ENCODE measurements at regions not wholly inside any gene's neighbourhood (a gene's known extent, or its start where the extent isn't known, plus 50 kb on each side); places are given as distances from the start of the nearest gene placed in this dataset.
"Not testable (repeated sequence)": the region's sequence is repeated elsewhere in the genome, so short reads cannot be mapped to it uniquely, and the experiment has no call there.

DNA sequence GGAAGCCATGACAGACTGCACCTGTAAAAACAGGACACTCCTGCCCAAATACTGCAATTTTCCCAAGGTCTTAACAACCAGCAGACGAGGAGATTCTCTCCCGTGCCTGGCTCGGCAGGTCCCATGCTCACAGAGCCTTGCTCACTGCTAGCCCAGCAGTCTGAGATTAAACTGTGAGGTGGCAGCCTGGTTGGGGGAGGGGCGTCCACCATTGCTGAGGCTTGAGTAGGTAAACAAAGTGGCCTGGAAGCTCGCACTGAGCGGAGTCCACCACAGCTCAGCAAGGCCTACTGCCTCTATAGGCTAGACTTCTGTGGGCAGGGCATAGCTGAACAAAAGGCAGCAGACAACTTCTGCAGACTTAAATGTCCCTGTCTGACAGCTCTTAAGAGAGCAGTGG lies 80.3 kb downstream of the ANXA5 start:
- not testable (repeated sequence) for H3K27me3 ChIP-seq (ENCODE audit: control insufficient read depth in 5 of 5, insufficient read depth in 4 of 5, low read length in 5 of 5)

DNA sequence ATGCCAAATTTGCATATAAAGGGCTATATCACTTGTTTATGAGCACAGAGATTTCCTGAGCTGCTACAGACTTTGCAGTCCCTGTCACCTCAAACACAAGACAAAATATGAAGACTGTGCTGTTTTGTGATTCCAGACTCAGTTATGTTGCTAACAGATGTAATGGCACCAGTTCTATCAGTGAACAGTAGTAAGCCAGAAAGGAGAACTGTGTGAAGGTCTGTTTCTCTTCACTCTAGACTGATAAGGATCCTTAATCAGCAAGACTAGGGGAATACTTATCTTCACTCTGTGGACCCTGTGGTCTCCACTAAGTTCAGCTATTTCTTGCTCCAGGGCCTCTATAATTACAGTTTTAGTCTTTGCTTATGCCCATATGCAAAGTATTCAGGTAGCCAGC lies 82.7 kb downstream of the ANXA5 start:
- Histone ChIP-seq H3K4me3 (ENCODE audit: low read depth in 1 of 5, low read length in 5 of 5) (no peak overlapping the region), H3K36me3 (ENCODE audit: control insufficient read depth in 5 of 5, insufficient read depth in 5 of 5, low read length in 5 of 5) (no peaks in the 10 kb centered on the region), H3K9me3 (ENCODE audit: control insufficient read depth in 5 of 5, low read length in 5 of 5) (no peaks in the 10 kb centered on the region), H3K27me3 (ENCODE audit: control insufficient read depth in 5 of 5, insufficient read depth in 4 of 5, low read length in 5 of 5) (no peaks in the 10 kb centered on the region), H3K27ac (ENCODE audit: low read depth, low read length) (no peak overlapping the region), H3K9ac (ENCODE audit: low read length in 5 of 5) (no peak overlapping the region), H3K4me1 (ENCODE audit: control insufficient read depth in 5 of 5, insufficient read depth in 5 of 5, low read length in 5 of 5) (no peaks in the 10 kb centered on the region)

More for the DNA sequence above, 80.3 kb downstream of the ANXA5 start:
- not testable (repeated sequence) for H3K27ac ChIP-seq (ENCODE audit: low read depth, low read length); H3K9ac ChIP-seq (ENCODE audit: low read length in 5 of 5); H3K36me3 ChIP-seq (ENCODE audit: control insufficient read depth in 5 of 5, insufficient read depth in 5 of 5, low read length in 5 of 5); H3K9me3 ChIP-seq (ENCODE audit: control insufficient read depth in 5 of 5, low read length in 5 of 5); H3K4me1 ChIP-seq (ENCODE audit: control insufficient read depth in 5 of 5, insufficient read depth in 5 of 5, low read length in 5 of 5); H3K4me3 ChIP-seq (ENCODE audit: low read depth in 1 of 5, low read length in 5 of 5)

DNA sequence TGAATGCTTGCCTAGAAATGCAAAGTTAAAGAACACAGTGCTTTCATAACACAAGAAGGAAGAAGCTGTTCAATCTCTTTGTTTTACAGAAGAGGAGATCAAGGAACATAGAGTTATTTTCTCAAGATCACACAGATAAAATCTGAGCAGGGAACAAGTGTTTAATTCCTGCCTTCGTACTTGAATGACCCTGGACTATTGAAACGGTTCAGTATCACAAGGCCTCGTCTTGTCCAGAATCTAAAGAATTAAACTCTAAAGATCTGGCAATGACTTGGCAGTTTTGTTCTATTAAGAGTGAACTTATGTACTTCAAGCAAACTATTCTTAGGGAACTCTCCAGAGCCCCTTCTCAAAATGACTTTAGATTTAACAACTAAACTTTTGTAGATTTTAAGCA lies 97.7 kb downstream of the ANXA5 start:
- Histone ChIP-seq H3K4me1 (ENCODE audit: control insufficient read depth in 5 of 5, insufficient read depth in 5 of 5, low read length in 5 of 5) (peaks cover 0 to 18% (median 0%) of the 10 kb centered on the region in 5 donors), H3K4me3 (ENCODE audit: low read depth in 1 of 5, low read length in 5 of 5) (no peak overlapping the region), H3K9me3 (ENCODE audit: control insufficient read depth in 5 of 5, low read length in 5 of 5) (no peaks in the 10 kb centered on the region), H3K36me3 (ENCODE audit: control insufficient read depth in 5 of 5, insufficient read depth in 5 of 5, low read length in 5 of 5) (no peaks in the 10 kb centered on the region), H3K27me3 (ENCODE audit: control insufficient read depth in 5 of 5, insufficient read depth in 4 of 5, low read length in 5 of 5) (no peaks in the 10 kb centered on the region), H3K9ac (ENCODE audit: low read length in 5 of 5) (no peak overlapping the region), H3K27ac (ENCODE audit: low read depth, low read length) (no peak overlapping the region)

DNA sequence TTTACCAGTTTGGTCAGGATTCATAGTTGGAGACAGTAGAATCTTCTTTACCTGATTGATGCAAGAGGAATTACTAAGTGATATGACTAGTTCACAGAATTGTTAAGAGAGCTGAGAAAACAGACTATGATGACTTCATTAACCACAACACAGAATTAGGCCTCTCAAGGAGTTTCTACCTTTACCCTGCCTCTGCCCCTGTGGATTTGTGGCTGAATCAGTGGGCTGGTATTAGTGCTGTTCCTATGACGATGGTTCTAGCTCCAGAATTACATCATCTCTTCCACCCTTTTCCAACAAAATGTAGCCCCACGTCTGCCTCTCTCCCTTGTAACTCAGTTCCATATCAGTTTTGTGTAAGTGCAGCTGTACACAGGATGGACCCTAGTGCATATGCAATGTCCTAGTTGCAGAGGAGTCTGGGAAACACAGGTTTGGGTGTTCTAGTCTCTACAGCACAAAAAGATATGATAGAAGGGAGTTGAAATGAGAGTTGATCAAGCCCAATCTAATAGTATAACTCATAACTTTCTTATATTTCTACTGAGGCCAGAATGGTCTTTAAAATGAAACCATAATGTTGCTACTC lies 99.3 kb downstream of the ANXA5 start:
- Histone ChIP-seq H3K4me3 (ENCODE audit: low read depth in 1 of 5, low read length in 5 of 5) (no peak overlapping the region), H3K36me3 (ENCODE audit: control insufficient read depth in 5 of 5, insufficient read depth in 5 of 5, low read length in 5 of 5) (no peaks in the 10 kb centered on the region), H3K27ac (ENCODE audit: low read depth, low read length) (no peak overlapping the region)

DNA sequence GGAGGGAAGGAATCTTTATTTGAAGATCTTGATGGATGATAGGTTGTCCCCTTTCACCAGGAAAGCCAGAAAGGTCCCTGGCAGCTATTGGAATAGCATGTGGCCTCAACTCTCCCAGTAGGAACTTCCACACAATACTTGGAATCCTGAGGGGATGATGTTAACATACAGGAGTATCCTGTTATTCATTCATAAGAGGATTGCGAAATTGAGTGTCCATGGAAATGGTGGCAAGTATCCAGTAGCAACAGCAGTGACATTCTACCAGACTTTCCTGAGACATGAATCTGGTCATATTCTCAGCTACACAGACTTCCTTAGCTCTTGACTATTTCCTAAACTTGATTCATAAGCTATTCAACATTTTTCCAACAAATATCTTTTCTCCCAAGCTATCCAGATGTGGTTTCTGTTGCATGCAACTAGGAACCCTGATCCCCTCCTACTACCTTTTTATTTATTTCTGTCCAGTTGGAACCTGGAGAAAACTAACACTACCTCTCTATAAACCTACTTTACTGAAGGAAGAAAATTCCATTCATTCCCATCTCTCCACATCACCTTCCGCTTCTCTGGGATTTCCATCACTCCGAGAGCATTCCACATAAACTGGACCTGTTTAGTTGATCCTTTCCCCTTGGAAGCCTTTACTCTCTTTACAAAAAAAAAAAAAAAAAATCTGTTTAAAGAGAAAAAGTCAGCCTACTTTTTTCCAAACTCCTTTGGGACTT lies 101.8 kb downstream of the ANXA5 start:
- H3K4me1 ChIP-seq (ENCODE audit: control insufficient read depth in 5 of 5, insufficient read depth in 5 of 5, low read length in 5 of 5) = peaks cover 0 to 18% (median 0%) of the 10 kb centered on the region in 5 donors
- no peak overlapping the region for H3K4me3 ChIP-seq (ENCODE audit: low read depth in 1 of 5, low read length in 5 of 5)
- no peak overlapping the region for H3K9ac ChIP-seq (ENCODE audit: low read length in 5 of 5)
- peak overlapping the region; percentile 76 for H3K27ac ChIP-seq (ENCODE audit: low read depth, low read length)
- H3K27me3 ChIP-seq (ENCODE audit: control insufficient read depth in 5 of 5, insufficient read depth in 4 of 5, low read length in 5 of 5) = no peaks in the 10 kb centered on the region
- no peaks in the 10 kb centered on the region for H3K36me3 ChIP-seq (ENCODE audit: control insufficient read depth in 5 of 5, insufficient read depth in 5 of 5, low read length in 5 of 5)
- no peaks in the 10 kb centered on the region for H3K9me3 ChIP-seq (ENCODE audit: control insufficient read depth in 5 of 5, low read length in 5 of 5)

More for the DNA sequence above, 99.3 kb downstream of the ANXA5 start:
- Histone ChIP-seq H3K27me3 (ENCODE audit: control insufficient read depth in 5 of 5, insufficient read depth in 4 of 5, low read length in 5 of 5) (no peaks in the 10 kb centered on the region), H3K4me1 (ENCODE audit: control insufficient read depth in 5 of 5, insufficient read depth in 5 of 5, low read length in 5 of 5) (peaks cover 0 to 18% (median 0%) of the 10 kb centered on the region in 5 donors), H3K9ac (ENCODE audit: low read length in 5 of 5) (no peak overlapping the region), H3K9me3 (ENCODE audit: control insufficient read depth in 5 of 5, low read length in 5 of 5) (no peaks in the 10 kb centered on the region)

DNA sequence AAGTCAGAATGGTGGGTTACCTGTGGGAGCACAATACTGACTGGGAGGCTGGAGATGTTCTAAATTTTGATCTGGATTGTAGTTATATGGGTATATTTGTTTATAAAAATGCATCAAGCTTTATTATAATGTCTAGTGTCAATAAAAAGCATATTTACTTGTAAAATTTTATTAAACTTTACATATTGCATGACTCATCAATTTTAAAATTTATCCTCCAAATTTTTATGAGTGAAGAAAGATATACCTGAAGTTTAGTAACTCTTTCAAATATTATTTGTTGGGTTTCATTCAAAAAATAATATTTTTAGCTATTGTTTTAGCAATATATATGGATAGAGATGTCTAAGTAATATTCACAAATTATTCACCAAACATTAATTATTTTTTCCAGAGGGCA lies 103.0 kb downstream of the ANXA5 start:
- Histone ChIP-seq H3K27ac (ENCODE audit: low read depth, low read length) (no peak overlapping the region), H3K36me3 (ENCODE audit: control insufficient read depth in 5 of 5, insufficient read depth in 5 of 5, low read length in 5 of 5) (no peaks in the 10 kb centered on the region), H3K4me1 (ENCODE audit: control insufficient read depth in 5 of 5, insufficient read depth in 5 of 5, low read length in 5 of 5) (peaks cover 0 to 18% (median 0%) of the 10 kb centered on the region in 5 donors), H3K9ac (ENCODE audit: low read length in 5 of 5) (no peak overlapping the region), H3K4me3 (ENCODE audit: low read depth in 1 of 5, low read length in 5 of 5) (no peak overlapping the region), H3K27me3 (ENCODE audit: control insufficient read depth in 5 of 5, insufficient read depth in 4 of 5, low read length in 5 of 5) (no peaks in the 10 kb centered on the region), H3K9me3 (ENCODE audit: control insufficient read depth in 5 of 5, low read length in 5 of 5) (no peaks in the 10 kb centered on the region)

DNA sequence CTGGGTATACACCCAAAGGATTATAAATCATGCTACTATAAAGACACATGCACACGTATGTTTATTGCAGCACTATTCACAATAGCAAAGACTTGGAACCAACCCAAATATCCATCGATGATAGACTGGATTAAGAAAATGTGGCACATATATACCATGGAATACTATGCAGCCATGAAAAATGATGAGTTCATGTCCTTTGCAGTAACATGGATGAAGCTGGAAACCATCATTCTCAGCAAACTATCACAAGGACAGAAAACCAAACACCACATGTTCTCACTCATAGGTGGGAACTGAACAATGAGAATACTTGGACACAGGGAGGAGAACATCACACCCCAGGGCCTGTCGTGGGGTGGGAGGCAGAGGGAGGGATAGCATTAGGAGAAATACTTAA lies 104.5 kb downstream of the ANXA5 start:
- H3K27ac ChIP-seq (ENCODE audit: low read depth, low read length); H3K9ac ChIP-seq (ENCODE audit: low read length in 5 of 5); H3K27me3 ChIP-seq (ENCODE audit: control insufficient read depth in 5 of 5, insufficient read depth in 4 of 5, low read length in 5 of 5); H3K9me3 ChIP-seq (ENCODE audit: control insufficient read depth in 5 of 5, low read length in 5 of 5); H3K36me3 ChIP-seq (ENCODE audit: control insufficient read depth in 5 of 5, insufficient read depth in 5 of 5, low read length in 5 of 5); H3K4me3 ChIP-seq (ENCODE audit: low read depth in 1 of 5, low read length in 5 of 5): not testable (repeated sequence)
- H3K4me1 ChIP-seq (ENCODE audit: control insufficient read depth in 5 of 5, insufficient read depth in 5 of 5, low read length in 5 of 5) = peaks cover 0 to 18% (median 0%) of the 10 kb centered on the region in 5 donors

DNA sequence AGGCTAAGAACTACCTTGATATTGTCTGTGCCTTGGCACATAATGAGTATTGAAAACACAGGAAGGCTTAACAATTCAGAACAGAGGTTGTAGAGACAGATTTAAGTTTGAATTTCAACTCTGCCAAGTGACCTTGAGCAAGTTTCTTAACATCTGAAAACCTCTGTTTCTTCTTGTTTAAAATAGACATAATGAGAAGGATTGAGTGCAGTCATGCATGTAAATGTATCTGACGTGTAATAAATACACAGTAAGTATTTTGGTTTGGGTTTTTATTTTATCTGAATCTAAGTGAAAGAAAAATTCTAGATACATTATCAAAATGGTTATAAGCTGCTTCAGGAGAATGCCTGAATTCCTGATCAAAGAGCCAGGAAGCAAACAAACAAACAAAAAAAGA lies 111.9 kb downstream of the ANXA5 start:
- H3K9me3 ChIP-seq (ENCODE audit: control insufficient read depth in 5 of 5, low read length in 5 of 5) = no peaks in the 10 kb centered on the region
- H3K9ac ChIP-seq (ENCODE audit: low read length in 5 of 5) = no peak overlapping the region
- no peak overlapping the region for H3K27ac ChIP-seq (ENCODE audit: low read depth, low read length)
- H3K4me3 ChIP-seq (ENCODE audit: low read depth in 1 of 5, low read length in 5 of 5) = no peak overlapping the region
- peaks cover 0 to 8% (median 0%) of the 10 kb centered on the region in 5 donors for H3K4me1 ChIP-seq (ENCODE audit: control insufficient read depth in 5 of 5, insufficient read depth in 5 of 5, low read length in 5 of 5)
- H3K36me3 ChIP-seq (ENCODE audit: control insufficient read depth in 5 of 5, insufficient read depth in 5 of 5, low read length in 5 of 5) = no peaks in the 10 kb centered on the region
- no peaks in the 10 kb centered on the region for H3K27me3 ChIP-seq (ENCODE audit: control insufficient read depth in 5 of 5, insufficient read depth in 4 of 5, low read length in 5 of 5)

DNA sequence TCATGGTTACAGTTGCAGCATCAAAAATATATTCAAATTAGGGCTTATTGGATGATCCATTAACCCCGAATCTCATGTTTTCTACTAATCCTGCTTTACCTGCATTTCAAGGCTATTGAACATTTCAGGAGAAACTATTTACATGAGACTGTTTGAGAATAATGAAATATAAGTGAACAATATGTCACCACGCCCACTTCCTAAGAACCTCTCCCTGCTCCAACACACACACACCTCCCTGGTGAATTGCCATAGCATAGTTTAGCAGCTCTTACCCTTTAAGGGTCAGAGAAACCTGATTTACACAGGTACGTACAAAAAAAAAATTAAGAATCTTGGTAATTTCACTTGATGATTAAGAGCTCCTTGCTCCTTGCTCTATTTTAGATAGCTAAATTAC lies 113.4 kb downstream of the ANXA5 start:
- Histone ChIP-seq H3K9me3 (ENCODE audit: control insufficient read depth in 5 of 5, low read length in 5 of 5) (no peaks in the 10 kb centered on the region), H3K36me3 (ENCODE audit: control insufficient read depth in 5 of 5, insufficient read depth in 5 of 5, low read length in 5 of 5) (no peaks in the 10 kb centered on the region), H3K9ac (ENCODE audit: low read length in 5 of 5) (no peak overlapping the region), H3K27ac (ENCODE audit: low read depth, low read length) (no peak overlapping the region), H3K4me1 (ENCODE audit: control insufficient read depth in 5 of 5, insufficient read depth in 5 of 5, low read length in 5 of 5) (peaks cover 0 to 8% (median 0%) of the 10 kb centered on the region in 5 donors), H3K27me3 (ENCODE audit: control insufficient read depth in 5 of 5, insufficient read depth in 4 of 5, low read length in 5 of 5) (no peaks in the 10 kb centered on the region), H3K4me3 (ENCODE audit: low read depth in 1 of 5, low read length in 5 of 5) (no peak overlapping the region)

DNA sequence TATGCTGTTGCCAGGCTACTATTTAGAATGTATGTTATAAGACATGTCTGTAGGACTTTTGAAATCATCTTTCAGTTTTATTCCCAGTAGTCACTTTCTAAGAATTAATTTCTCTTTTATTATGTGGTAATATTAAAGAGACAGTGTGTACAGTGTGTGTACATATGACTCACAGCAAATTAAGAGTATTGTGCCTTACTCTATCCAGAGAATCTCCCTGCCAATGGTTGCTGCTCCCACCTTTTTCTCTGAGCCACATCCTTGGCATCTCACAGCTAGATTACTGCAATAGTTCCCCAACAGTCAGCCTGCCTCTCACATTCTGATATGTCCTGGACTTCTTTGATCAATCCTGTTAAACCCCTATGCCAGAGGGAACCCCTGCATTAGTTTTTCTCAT lies 114.5 kb downstream of the ANXA5 start:
- no peaks in the 10 kb centered on the region for H3K27me3 ChIP-seq (ENCODE audit: control insufficient read depth in 5 of 5, insufficient read depth in 4 of 5, low read length in 5 of 5)
- H3K4me3 ChIP-seq (ENCODE audit: low read depth in 1 of 5, low read length in 5 of 5) = no peak overlapping the region
- no peaks in the 10 kb centered on the region for H3K36me3 ChIP-seq (ENCODE audit: control insufficient read depth in 5 of 5, insufficient read depth in 5 of 5, low read length in 5 of 5)
- H3K9ac ChIP-seq (ENCODE audit: low read length in 5 of 5) = no peak overlapping the region
- H3K27ac ChIP-seq (ENCODE audit: low read depth, low read length) = no peak overlapping the region
- peaks cover 0 to 8% (median 0%) of the 10 kb centered on the region in 5 donors for H3K4me1 ChIP-seq (ENCODE audit: control insufficient read depth in 5 of 5, insufficient read depth in 5 of 5, low read length in 5 of 5)
- no peaks in the 10 kb centered on the region for H3K9me3 ChIP-seq (ENCODE audit: control insufficient read depth in 5 of 5, low read length in 5 of 5)

All from subcutaneous abdominal adipose tissue (tissue), 5 donors.